Loucy (cell line): ENCODE measurements at regions not wholly inside any gene's neighbourhood (a gene's known extent, or its start where the extent isn't known, plus 50 kb on each side); places are given as distances from the start of the nearest gene placed in this dataset.

ENCODE experiments used
- CTCF ChIP-seq: fragments of 200-600 bp; sonication (generic); conservative IDR thresholded peaks from 2 replicates; pipeline ENCODE4 v1.5.1; 2014; ENCODE audit warnings: mild to moderate bottlenecking, antibody characterized with exemption, low read length
- EZH2phosphoT487 ChIP-seq: fragments of 200-600 bp; IDR thresholded peaks from 2 replicates; pipeline ENCODE4 v1.6.1; 2018; ENCODE audit warnings: antibody characterized with exemption, mild to moderate bottlenecking, moderate library complexity, borderline replicate concordance

- TF ChIP-seq CTCF: no peak
- no peak for TF ChIP-seq EZH2phosphoT487
Observed at GRCh38 chr22:25437414-25438160, 126.9 kb upstream of the GRK3 start.
